GM18861 (cell line): ENCODE measurements at regions not wholly inside any gene's neighbourhood (a gene's known extent, or its start where the extent isn't known, plus 50 kb on each side); places are given as distances from the start of the nearest gene placed in this dataset.

Experiments used
- ATAC-seq: cut with Tn5 transposase; IDR thresholded peaks from one replicate; pipeline ENCODE4 v1.9.1; 2021; ENCODE audit not compliant: unreplicated experiment

DNA sequence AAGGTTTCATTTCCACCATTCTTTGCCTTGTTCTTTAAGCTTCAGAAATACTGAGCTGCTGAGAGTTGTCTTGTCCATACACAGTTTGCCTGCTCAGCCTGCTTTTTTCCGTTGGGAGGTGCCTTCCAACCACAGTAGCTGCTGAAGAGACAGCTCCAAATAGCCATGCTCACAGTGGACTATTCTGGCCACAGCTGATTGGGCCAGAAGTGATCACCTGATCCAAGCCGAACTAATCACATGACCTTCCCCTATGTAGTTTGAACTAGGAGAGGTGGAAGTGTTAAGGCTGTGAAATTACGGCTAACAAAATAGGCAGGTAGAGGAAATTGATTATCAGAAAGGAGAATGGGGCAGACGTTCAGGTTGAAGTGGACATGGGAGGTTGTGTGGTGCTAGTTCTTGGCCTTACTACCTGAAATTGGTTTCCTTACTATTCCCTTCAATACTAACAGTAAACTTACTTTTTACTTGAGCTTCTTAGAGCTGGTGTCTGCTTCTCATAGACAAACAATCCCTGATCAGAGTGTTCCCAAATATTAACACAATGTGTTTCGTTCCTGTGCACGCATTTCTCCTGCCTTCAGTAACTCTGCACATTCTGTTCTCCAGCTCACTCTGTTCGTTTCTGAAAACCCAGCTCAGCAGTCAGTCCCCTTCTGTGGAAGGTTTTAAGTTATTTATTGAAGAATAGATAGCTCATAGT, 136.1 kb downstream of the RWDD3 start:
- ATAC-seq = no peak

DNA sequence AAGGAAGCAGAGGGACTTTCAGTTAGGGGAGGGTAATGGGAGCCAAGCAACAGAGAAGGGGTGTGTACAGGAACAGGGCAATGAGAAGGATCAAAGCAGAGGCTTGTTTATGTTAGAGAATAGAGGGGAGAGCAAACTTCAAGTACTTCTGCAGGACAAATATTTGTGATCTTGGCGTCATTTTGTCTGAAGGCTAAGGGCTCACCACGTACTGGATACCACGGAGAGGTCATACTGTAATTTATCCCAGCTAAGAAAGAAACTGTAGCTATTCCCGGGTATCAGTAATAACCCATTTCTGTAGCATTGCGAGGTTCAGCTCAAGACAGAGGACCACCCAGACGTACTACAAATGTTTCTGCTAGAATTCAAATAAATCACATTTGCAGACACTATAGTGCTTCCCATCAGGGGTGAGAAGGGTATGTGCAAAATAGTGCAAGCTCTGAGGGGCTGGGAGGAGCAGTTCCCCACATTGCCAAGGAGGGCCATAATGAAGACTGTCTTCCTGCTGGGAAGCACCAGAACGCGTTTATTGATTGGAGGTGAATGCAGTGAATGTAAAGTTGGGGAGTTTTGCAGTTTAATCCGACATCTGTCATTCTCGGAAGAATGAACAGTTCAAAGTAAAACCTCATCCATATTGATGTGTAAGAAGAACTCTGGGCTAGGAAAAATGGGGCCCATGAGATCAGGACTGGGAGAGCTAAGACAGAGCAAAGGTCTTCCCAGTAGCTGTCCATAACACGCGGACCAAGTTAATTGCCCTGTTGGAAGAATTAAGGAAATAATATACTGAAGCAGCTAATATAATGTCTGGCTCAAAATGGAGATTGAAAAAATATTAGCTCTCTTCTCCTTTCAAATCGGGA, 136.9 kb downstream of the RWDD3 start:
- no peak for ATAC-seq

GRCh38 chr1:95371666-95372282, 137.8 kb downstream of the RWDD3 start:
- no peak for ATAC-seq

DNA sequence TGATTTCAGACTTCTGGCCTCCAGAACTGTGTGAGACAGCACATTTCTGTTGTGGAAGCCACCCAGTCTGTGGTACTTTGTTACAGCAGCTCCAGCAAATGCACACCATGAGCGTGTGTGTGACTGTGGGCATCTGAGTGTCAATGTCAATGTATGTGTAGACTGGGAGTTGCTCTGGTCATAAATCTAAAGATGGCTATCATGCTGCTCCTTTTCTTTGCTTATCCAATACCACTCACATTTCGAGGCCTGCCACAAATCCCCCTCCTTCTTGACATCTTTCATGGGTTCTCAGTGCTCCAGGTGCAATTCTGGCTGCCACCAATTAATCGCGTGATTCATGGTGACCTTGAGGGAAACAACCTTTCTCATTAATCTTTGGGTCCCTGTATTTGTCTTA, 141.2 kb downstream of the RWDD3 start:
- no peak for ATAC-seq

DNA sequence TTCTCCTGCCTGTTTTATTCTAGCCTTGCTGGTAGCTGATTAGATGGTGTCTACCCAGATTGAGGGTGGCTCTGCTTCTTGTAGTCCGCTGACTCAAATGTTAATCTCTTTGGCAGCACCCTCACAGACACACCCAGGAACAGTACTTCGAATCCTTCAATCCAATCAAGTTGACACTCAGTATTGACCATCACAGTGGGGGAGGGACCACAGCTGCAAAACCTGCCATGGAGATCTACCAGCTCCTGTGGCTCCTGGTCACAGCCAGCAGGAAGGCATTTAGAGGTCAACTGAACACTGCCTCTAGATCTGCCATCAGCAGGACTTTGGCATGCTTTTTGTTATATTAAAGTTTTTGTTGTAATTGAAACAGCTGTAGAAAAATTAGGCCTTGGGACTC, 146.9 kb downstream of the RWDD3 start:
- ATAC-seq = no peak

- no peak for ATAC-seq
Measured at GRCh38 chr1:95382000-95382786, 148.2 kb downstream of the RWDD3 start.

GRCh38 chr1:95383111-95383510, 149.1 kb downstream of the RWDD3 start:
- ATAC-seq = no peak

DNA sequence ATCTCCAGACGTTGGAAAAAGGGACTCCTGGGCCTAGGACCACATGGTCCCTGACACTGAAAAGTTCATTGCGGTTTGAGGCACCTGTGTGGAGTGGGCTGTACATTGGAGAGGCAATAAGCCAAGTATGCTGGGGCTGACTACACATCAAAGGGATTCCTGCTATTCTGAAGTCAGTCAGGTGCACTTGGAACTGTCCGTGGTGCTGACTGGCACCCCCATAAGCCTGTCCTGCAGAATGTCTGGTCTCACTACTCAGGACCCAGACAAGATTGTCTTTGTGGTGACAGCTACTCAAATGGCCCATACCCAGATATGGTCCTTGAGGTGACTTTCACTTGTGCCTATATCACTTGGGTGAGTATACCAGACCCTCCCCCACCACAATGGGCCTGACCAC, 150.6 kb downstream of the RWDD3 start:
- no peak for ATAC-seq

DNA sequence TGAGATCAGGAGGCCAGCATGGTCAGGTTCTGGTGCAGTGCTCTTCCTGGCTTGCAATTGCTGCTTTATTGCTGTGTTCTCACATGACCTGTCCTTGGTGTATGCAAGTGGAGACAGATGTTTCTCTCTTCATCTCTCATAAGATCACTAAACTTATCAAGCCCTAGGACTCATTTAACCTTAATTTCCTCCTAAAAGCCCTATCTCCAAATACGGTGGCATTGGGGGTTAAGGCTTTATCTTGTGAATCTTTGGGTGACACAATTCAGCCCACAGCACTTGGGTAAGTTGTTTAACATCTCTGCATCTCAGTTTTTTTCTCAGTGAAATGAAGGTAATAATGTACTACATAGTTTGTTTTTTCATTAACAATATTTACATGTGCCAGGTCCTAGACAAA, 152.4 kb downstream of the RWDD3 start:
- no peak for ATAC-seq

- ATAC-seq = no peak
Measured at GRCh38 chr1:95386915-95387314, 152.9 kb downstream of the RWDD3 start.

GRCh38 chr1:95388031-95388430, 154.0 kb downstream of the RWDD3 start:
- no peak for ATAC-seq

DNA sequence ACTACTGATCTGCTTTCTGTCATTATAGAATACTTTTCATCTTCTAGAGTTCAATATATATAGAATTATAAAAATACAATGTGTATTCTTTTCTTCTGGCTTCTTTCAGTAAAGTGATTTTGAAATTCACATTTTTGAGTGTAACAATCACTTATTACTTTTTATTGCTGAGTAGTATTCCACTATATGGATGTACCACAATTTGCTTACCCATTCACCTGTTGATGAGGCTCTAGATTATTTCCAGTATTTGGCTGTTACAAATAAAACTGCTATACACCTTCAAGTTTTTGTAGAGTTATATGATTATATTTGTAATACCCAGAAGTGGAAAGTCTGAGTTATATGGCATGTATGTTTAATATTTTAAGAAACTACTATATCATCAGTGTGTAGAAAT, 159.4 kb downstream of the RWDD3 start:
- ATAC-seq = no peak

- ATAC-seq = no peak
Measured at GRCh38 chr1:95396557-95396956, 162.5 kb downstream of the RWDD3 start.

DNA sequence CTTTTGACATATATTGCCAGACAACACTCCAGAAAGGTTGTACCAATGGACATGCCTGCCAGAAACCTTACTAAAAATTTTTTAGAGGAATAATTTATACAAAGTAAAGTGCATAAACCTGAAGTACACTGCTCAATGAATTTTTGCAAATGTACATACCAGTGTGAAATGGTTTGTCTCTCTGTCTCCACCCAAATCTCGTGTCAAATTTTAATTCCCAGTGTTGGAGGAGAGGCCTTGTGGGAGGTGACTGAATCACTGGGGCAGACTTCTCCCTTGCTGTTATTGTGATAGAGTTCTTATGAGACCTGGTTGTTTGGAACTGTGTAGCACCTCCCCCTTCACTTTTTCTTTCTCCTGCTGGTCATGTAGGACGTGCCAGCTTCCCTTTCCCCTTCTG, 168.8 kb downstream of the RWDD3 start:
- ATAC-seq = no peak

DNA sequence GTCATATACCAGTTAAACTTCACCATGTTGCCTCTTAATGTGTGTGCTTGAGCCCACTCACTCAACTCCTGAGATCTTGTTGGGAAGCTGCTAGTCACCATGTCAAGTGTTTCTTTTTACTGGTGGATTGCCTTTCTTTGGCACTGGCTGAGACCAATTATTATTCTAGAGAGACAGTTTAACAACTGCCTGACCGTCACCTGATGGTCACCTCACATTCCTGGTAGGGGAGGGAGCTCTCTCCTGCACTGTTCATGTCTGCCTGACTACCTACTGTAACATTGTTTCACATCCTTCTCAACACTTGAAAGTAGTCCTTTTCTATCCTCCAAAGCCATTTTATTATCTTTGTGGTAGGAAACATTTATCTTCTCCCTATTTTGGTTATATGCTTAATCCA, 172.3 kb downstream of the RWDD3 start:
- ATAC-seq = no peak

DNA sequence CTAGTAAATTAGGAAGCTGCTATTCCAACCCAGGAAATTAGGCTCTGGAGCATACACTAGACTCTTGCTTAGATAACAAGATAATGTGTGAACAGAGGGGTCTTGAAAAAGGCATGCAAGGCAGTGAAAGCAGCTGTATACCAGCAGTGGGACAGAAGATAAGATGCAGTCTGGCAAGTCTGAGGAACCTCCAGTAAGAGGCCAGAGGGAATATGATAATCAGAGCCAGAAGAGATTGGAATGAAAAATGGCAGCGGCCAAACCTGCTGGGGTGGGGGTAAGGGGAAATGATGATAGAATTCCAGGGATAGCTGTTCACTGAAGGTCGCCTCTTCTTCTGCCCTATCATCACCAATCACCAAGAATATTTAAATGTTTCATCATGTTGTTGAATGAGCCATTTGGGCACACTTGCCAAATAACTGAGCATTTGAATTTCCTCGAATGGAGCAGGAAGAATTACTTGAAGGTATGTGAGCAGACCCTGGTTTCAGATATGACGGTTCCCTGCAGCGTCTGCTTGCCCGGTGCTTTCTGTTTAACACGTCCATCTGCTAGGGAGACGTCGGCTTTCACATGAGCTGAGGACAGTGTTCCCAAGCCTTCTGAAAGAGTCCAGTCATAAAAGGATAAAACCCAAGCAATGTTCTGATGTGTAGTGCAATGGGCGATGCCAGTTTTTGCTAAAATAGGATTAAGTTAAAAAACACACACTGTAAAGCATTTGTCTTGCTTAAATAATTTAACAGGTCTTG, 173.3 kb downstream of the RWDD3 start:
- ATAC-seq = no peak

- ATAC-seq = no peak
Measured at GRCh38 chr1:95407886-95408291, 173.9 kb downstream of the RWDD3 start.

DNA sequence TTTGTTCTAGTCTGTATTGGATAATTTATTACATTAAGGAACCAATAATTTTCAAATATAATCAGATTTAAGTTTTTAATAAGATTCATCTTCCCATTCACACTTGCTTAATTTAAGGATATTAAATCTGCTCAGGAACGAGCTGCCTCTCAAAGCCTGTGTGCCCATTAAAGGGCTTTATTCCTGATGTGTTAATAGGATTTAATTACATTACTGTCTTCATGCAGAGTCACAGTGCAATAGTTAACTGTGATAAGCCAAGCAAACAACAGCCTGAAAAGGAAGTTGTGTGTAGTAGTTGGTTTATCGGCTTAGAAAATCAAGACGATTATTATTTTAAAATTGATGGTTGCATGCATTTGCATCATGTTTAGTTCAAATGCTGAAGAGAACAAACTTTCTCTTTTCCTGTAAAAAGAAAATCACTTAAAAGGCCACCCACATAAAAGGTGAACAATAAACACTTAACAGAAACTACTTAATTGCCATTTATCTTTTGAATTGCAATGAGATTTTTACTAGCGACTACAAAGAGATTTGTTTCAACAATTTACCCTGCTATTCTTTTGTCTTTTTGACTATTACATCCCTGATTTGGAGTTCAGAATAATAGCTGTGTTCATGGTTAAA, 174.6 kb downstream of the RWDD3 start:
- no peak for ATAC-seq

GRCh38 chr1:95409276-95409675, 175.3 kb downstream of the RWDD3 start:
- ATAC-seq = no peak

DNA sequence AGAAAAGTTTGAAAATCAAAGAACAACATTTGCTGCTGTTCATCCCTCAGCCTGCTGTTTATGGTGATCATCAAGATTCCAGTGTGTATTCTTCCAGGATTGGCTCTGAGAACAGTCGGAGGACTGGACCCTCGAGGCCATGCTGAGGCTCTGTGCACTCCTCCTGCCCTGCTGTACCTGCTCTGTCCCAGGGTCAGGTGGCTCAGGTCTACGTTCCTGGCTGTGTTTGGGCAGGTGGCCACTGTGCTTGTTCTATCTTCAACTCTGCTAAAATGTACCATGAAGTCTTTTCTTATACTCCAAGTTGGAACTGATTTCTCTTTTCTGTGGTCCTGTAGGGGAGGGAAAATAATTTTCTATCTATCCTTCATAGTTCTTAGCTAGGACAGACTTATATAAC, 175.9 kb downstream of the RWDD3 start:
- no peak for ATAC-seq
